ENCODE measurements at regions not wholly inside any gene's neighbourhood (a gene's known extent, or its start where the extent isn't known, plus 50 kb on each side); places are given as distances from the start of the nearest gene placed in this dataset.

GRCh38 chr1:83807231-83807630 is 191.7 kb downstream of the TTLL7 start:
- no peak for DNase-seq
- Histone ChIP-seq H3K27me3 (ENCODE audit: control insufficient read depth, insufficient read depth, low read length) (no peaks in the 10 kb centered on the region), H3K27ac (ENCODE audit: low read depth in 2 of 2, low read length in 2 of 2) (no peak overlapping the region), H3K4me3 (ENCODE audit: low read length in 3 of 3) (no peak overlapping the region), H3K36me3 (ENCODE audit: control insufficient read depth in 2 of 3, insufficient read depth in 3 of 3, low read length in 3 of 3) (no peaks in the 10 kb centered on the region), H3K9ac (ENCODE audit: low read length in 3 of 3) (no peak overlapping the region), H3K9me3 (ENCODE audit: control insufficient read depth in 2 of 3, insufficient read depth in 1 of 3, low read length in 3 of 3) (no peaks in the 10 kb centered on the region), H3K4me1 (ENCODE audit: control insufficient read depth in 2 of 3, insufficient read depth in 2 of 3, low read depth in 1 of 3, low read length in 3 of 3) (peaks cover 0 to under 1% (median 0%) of the 10 kb centered on the region in 3 donors)
- FAIRE-seq = no peak
- TF ChIP-seq CTCF (IDR thresholded peaks at IDR 0.05; ENCODE audit: borderline replicate concordance, extremely low read depth, insufficient read depth) = no peak
- intact Hi-C loops (cut with DNase I) = no loop called here

DNA sequence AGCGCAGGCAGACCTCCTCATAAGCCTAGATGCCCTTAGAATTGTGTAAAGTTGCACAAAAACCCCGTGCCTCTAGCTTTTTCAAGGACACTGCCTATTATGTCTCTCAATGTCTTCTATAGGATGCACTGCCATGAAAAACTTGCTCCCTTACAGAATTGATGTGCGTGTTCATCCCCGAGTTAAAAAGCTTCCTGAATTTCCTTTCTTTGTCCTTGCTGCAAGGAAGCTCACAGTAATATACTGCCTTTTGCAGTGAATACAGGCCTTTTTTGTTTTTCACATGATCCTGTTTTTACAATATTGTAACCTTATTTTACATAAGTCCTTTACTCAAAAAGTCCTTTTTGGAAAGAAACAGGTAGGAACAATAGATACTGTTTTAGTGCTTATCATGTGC is 193.0 kb downstream of the TTLL7 start:
- Histone ChIP-seq H3K9me3 (ENCODE audit: control insufficient read depth in 2 of 3, insufficient read depth in 1 of 3, low read length in 3 of 3) (no peaks in the 10 kb centered on the region), H3K9ac (ENCODE audit: low read length in 3 of 3) (no peak overlapping the region), H3K4me3 (ENCODE audit: low read length in 3 of 3) (no peak overlapping the region), H3K27ac (ENCODE audit: low read depth in 2 of 2, low read length in 2 of 2) (no peak overlapping the region), H3K4me1 (ENCODE audit: control insufficient read depth in 2 of 3, insufficient read depth in 2 of 3, low read depth in 1 of 3, low read length in 3 of 3) (peaks cover 0 to 5% (median 0%) of the 10 kb centered on the region in 3 donors), H3K27me3 (ENCODE audit: control insufficient read depth, insufficient read depth, low read length) (no peaks in the 10 kb centered on the region), H3K36me3 (ENCODE audit: control insufficient read depth in 2 of 3, insufficient read depth in 3 of 3, low read length in 3 of 3) (no peaks in the 10 kb centered on the region)
- no peak for FAIRE-seq
- DNase-seq = no peak
- TF ChIP-seq CTCF (IDR thresholded peaks at IDR 0.05; ENCODE audit: borderline replicate concordance, extremely low read depth, insufficient read depth) = no peak
- intact Hi-C loops (cut with DNase I) = no loop called here

DNA sequence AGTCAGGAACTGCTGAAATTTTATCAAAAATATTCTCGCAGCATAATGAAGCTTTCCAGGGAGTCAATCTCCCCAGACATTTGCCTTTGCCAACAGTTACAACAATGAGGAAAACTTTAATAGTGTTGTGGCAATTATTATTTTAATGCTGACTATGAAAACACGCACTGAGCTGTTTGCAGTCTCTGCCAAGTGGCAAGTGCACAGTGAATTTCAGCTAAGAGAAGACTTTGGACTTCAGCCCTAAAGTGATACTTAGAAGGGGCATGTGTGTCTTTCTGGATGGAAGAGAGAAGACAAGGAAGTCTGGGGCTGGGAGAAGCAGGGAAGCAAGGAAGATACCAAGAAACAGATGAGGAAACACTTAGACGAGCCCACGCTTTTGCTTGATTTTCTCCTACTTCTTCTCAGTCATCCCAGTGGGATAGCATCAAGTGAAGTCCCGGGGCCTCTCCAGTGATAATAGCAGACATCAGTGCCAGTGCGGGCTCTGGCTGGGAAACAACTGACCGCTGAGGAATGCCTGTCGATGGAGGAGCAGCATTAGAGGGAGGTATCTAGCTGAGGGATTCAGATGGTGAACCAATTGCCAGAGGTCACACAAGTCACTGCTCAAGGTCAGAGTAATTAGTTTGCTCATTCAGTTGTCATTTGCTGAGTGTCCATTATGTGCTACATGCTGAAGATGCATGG is 196.3 kb downstream of the TTLL7 start:
- Histone ChIP-seq H3K9ac (ENCODE audit: low read length in 3 of 3) (no peak overlapping the region), H3K36me3 (ENCODE audit: control insufficient read depth in 2 of 3, insufficient read depth in 3 of 3, low read length in 3 of 3) (no peaks in the 10 kb centered on the region), H3K4me1 (ENCODE audit: control insufficient read depth in 2 of 3, insufficient read depth in 2 of 3, low read depth in 1 of 3, low read length in 3 of 3) (peaks cover 0 to 5% (median 0%) of the 10 kb centered on the region in 3 donors), H3K4me3 (ENCODE audit: low read length in 3 of 3) (no peak overlapping the region), H3K9me3 (ENCODE audit: control insufficient read depth in 2 of 3, insufficient read depth in 1 of 3, low read length in 3 of 3) (no peaks in the 10 kb centered on the region), H3K27ac (ENCODE audit: low read depth in 2 of 2, low read length in 2 of 2) (no peak overlapping the region), H3K27me3 (ENCODE audit: control insufficient read depth, insufficient read depth, low read length) (no peaks in the 10 kb centered on the region)
- intact Hi-C loops (cut with DNase I) = no loop called here
- FAIRE-seq = no peak
- DNase-seq = no peak
- TF ChIP-seq CTCF (IDR thresholded peaks at IDR 0.05; ENCODE audit: borderline replicate concordance, extremely low read depth, insufficient read depth) = no peak

GRCh38 chr1:83802023-83802422 is 196.9 kb downstream of the TTLL7 start:
- Histone ChIP-seq H3K9ac (ENCODE audit: low read length in 3 of 3) (no peak overlapping the region), H3K4me1 (ENCODE audit: control insufficient read depth in 2 of 3, insufficient read depth in 2 of 3, low read depth in 1 of 3, low read length in 3 of 3) (peaks cover 0 to 5% (median 0%) of the 10 kb centered on the region in 3 donors), H3K27ac (ENCODE audit: low read depth in 2 of 2, low read length in 2 of 2) (no peak overlapping the region), H3K4me3 (ENCODE audit: low read length in 3 of 3) (no peak overlapping the region), H3K9me3 (ENCODE audit: control insufficient read depth in 2 of 3, insufficient read depth in 1 of 3, low read length in 3 of 3) (no peaks in the 10 kb centered on the region), H3K27me3 (ENCODE audit: control insufficient read depth, insufficient read depth, low read length) (no peaks in the 10 kb centered on the region), H3K36me3 (ENCODE audit: control insufficient read depth in 2 of 3, insufficient read depth in 3 of 3, low read length in 3 of 3) (no peaks in the 10 kb centered on the region)
- FAIRE-seq = no peak
- no peak for DNase-seq
- TF ChIP-seq CTCF (IDR thresholded peaks at IDR 0.05; ENCODE audit: borderline replicate concordance, extremely low read depth, insufficient read depth) = no peak
- intact Hi-C loops (cut with DNase I) = no loop called here
